HG03095 (cell line): ENCODE measurements at regions not wholly inside any gene's neighbourhood (a gene's known extent, or its start where the extent isn't known, plus 50 kb on each side); places are given as distances from the start of the nearest gene placed in this dataset.
"Not testable (repeated sequence)": the region's sequence is repeated elsewhere in the genome, so short reads cannot be mapped to it uniquely, and the experiment has no call there.

Experiments used
- ATAC-seq: cut with Tn5 transposase; IDR thresholded peaks from one replicate; pipeline ENCODE4 v1.9.1; 2021; ENCODE audit warnings: moderate library complexity; ENCODE audit not compliant: unreplicated experiment

DNA sequence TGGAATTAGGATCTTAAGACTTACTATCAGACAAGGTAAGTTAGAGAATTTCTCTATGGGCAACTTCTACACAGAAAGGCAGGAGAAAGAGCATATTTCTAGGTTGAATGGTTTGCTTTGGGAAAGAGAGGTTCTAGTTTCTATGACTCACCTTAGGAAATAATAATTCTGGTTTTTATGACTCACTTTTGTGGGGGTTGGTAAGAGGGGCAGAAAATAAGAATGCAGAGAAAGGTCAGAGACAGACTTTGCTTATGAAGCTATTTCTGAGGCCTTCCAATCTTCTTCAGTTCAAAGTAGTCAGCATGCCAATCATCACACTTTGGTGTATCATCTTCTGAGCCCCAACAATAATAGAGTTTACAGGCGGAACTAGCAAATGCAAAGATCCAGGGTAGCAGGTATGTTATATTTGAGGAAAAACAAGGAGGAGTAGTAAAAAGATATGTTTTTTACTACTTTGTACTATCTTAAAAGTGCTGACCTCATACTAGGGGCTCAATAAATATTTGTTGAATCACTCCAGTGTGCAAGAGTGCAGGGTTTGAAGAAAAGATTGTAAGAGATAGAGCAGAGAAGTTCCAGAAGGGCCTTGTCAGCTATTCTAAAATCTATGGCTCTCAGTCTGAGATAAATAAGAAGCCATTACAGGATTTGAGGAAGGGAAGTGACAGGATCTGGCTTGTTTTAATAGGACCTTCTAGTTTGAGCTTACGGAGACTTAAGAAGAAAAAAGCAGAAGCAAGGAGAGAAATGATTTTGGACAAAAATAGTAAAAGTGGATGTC lies 56.7 kb upstream of the LRFN5 start:
- no peak for ATAC-seq

DNA sequence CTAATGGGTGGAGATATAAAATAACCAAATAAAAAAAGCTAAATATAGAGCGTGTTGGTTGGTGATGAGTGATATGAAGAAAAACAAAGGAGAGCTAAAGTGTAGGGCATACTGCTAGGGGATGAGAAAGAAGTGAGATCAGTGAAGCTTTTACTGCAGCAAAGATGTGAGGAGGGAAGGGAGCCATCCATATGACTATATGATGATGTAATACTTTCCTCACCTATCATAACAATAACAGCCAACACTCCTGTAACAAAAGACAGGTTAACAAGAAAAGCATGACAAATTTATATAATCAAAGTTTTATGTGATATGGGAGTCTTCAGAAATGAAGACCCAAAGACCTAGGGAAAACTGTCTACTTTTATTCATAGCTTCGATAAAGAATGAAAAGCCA lies 57.4 kb upstream of the LRFN5 start:
- ATAC-seq: no peak

DNA sequence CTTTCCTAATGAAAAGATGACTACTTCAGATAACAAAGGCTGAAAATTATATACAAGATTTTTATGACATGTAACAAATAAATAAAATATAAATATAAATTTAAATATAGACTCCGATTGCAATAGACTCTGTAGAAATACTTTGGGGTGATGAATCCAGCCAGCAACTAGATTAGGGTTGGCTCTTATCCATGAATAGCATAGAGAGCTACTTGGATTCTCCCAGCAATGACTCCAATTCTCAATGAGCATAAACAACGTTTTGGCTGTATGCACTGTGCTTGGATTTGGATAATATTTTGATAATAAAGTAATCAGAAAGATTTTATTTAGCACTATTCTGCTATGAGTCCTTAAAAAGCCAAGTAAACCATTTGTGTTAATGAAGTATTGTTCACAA lies 58.0 kb upstream of the LRFN5 start:
- ATAC-seq: no peak

DNA sequence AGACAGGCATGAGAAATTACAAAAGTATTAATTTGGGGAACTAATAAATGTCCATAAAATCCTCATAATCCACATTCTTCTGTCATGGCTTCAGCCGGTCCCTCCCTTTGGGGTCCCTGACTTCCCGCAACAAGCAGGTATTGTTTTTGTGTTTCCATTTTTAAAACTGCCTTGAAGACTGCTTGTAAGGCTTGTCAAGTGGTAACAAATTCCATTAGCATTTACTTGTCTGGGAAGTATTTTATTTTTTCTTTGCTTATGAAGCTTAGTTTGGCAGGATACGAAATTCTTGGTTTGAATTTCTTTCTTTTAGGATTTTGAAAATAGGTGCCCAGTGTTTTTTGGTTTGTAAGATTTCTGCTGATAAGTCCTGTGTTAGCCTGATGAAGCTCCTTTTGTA lies 65.3 kb upstream of the LRFN5 start:
- no peak for ATAC-seq

DNA sequence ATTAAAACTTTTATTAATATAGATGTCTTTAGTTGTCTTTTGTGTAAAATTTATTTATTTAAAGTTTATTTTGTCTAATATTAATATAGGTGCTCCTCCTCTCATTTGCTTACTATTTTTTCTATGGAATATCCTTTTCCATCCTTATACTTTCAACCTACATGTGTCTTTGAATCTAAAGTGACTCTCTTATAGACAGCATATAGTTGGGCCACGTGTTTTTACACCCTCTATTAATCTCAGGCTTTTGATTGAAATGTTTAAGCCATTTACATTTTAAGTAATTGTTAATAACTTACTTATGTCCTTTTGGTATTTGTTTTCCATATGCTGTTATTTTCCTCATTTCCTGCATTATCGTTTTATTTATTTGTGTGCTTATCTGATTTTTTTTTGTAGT lies 74.4 kb upstream of the LRFN5 start:
- ATAC-seq: no peak

DNA sequence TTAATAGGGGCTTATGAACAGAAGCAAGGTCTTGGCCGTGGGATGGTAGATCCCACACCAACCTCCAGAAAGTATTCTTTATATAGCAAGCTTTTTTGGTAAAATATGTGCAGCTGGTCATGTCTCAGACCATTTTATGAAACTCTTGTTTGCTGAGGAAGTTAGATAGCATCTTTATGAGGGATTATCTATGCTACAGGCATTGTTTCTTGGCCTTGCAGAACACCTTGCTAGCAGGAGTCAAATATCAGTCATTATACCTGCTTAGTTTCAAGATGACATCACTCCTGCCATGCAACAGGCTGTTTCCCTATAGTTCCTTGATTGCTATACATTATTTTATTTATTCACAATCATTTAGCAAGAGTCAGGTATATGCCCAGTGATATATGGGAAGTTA lies 84.8 kb upstream of the LRFN5 start:
- no peak for ATAC-seq

DNA sequence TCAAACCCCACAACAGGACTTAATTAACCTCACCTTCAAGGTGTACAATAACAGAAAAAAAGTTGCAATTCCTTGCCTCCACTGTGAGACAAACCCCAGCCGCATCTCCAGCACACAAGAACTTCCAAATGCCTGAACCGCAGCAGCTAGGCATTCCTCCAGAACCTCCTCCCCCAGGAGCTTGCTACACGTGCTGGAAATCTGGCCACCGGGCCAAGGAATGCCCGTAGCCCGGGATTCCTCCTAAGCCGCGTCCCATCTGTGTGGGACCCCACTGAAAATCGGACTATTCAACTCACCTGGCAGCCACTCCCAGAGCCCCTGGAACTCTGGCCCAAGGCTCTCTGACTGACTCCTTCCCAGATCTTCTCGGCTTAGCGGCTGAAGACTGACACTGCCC lies 88.6 kb upstream of the LRFN5 start:
- ATAC-seq: not testable (repeated sequence)

DNA sequence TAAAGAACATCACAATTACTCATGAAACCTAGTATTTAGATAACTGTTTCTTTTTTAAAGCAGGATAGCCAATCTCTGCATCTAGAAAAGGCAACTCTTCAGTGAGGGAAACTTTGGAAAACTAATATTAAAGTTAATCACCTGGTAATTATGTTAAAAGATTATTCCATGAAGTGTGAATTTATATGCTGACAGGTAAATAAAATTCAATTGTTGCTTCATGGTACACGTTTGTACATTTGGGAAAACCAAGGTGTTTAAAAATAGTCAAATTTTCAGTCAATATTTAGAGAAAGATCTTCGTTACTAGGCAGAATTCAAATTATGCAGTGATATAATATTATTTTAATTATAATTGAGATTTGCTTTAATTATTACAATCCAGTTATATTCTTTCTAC lies 100.1 kb upstream of the LRFN5 start:
- no peak for ATAC-seq

DNA sequence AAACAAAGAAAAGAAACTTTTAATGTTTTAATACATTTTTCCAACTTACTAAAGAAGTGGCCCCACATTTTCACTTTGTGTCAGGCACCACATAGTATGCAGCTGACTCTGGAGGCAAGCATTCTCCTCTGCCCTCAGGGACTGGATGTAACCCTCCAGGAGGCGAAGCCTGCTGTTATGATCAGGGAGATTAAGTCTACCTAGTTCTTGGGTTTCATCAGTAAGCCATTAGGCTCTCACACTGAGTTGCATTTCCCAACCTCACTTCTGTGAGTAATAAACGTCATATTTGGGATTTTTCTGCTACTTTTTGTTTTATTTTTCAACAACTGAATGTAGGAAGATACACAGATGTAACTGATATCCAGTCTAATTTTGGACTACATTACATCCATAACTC lies 101.2 kb upstream of the LRFN5 start:
- ATAC-seq: no peak

DNA sequence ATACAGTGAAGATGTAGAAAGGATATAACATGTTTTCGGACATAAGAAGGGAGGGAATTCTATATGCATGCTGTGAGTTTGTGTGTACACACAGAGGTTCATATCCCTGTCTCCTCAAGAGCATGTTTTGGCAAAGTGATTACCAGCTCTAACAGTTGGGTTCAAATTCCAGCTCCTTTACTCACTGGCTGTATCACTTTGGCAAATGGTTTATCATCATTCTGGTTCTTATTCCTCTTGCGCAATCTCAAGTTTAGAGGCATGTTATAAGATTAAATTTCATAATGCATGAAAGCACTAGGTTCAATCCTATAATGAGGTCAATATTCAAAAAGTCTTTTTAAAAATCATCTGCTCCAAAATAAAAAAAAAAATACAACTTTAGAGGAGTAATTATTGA lies 107.7 kb upstream of the LRFN5 start:
- no peak for ATAC-seq

DNA sequence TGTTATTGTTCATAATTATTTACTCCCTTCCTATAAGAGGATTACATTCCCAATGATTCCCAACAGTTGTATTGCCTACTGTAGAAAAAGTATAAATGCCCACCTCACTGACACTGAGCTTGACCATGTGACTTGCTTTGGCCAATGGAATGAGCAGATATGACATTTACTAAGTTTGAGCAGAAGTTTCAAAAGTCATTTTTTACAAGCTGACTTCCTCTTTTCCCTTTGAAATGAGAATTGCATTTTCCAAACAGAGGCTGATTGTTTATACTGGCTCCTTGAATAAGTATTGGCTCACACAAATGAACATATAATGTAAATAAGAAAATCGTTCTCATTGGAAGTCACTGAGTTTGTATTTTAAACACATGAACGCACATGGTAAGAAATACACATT lies 116.4 kb upstream of the LRFN5 start:
- ATAC-seq: no peak

DNA sequence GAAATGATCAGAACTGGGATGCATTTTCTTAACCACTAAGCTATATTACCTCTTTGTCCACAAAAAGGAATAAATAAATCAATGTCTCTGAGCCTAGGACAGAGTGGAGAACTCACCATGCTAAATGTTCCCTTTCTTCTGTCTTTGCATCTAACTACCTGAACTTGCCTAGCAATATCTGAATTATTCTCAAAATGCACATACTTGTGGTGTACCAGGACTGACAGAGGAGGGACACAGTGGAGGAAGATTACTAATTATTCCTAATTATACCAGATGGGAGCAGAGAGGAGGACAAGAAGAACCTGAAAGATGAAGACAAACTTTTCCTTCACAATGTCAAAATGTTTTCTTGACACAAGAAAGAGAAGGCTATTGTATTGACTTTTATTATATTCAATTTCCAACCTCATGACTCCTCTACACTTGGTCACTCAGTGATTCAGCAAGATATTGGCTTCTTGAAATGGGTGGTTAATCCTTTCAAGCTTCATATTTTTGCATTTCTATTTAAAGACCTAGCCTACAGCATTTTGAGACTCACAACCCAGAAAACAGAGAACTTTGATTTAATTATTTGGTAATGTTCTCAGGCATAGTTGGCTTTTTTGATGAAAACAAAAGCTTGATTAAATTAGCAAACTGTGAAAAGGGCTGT lies 117.2 kb upstream of the LRFN5 start:
- ATAC-seq: no peak

DNA sequence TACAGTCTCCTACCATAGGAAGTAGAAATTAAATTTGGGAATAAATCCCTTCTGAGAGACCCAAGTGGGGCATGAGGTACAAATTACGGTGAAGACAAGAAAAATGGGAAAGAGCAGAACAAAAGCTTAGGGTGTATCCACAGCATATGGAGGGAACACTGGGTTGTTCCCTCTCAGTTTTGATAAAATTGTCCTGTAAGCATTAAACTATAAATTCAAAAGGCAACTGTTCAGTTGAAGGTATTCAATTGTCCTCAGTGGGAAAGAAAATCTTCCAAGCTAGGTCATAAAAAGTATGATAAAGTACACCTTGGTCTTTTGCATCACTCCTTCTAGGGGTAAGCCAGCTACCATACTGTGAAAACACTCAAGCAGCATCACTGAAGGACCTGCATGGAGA lies 118.3 kb upstream of the LRFN5 start:
- ATAC-seq: no peak

DNA sequence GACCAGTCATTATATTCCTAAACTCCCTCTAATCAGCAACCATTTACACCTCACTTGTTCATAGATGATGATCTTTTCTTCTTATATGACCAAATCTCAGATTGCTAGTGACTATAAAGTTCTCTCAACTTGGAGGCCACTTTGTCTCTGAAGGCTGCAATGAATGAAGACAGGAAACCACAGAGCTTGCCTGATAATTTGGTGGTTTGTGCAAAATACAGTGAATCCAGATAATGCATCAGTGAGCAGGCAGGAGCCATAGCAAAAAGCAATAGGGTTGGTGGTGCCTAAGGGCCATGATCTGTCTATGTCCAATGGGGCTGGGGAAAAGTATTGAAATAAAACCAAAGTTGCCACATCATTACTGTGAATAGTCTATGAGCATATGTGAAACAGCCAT lies 123.8 kb upstream of the LRFN5 start:
- ATAC-seq: no peak

DNA sequence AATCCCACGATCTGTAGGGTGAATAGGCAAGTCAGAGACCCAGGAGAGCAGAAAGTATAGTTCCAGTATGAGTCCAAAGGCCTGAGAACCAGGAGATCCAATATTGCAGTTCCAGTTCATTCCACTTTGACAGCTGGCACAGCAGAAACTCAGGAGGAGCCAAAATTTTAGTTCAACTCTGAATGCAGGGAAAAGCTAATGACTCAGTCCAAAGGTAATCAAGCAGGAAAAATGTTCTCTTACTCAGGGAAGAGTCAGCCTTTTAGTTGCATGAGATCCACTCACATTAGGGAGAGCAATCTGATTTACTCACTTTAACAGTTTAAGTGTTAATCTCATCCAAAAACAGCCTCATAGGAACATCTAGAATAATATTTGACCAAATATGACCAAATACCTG lies 130.2 kb upstream of the LRFN5 start:
- no peak for ATAC-seq

DNA sequence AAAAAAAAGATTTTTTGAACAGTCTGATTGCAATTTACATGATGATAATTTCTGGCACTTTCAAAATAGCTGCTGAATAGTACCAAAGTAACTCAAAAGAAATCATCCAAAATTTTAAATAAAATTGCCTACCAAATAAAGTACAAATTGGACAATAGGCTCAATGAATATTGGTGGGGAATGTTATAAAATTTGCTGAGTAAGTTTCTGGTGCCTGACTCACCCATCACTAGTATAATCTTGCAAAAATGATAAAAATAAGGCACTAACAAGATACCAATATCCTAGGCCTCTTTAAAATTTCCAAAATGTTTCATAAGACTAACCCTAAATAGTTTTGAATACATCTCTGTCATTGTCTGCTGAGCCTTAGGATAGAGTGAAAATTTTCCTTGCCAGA lies 145.3 kb upstream of the LRFN5 start:
- ATAC-seq: no peak

DNA sequence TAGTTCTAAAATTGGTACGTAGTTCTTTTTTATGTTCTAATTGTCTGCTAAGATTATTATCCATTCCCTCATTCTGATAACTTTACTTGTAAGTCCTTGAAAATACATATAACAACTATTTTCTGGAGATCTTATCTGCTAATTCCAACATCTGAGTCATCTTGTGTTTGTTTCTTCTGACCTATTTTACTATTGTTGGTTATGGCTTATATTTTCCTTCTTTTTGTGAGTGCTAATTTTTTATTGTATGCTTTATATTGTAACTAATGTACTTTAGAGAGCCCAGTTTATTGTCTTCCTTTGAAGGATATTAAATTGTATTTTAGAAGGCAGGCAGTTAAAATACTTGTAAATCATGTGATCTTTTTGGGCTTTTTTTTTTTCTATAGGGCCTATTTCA lies 149.3 kb upstream of the LRFN5 start:
- ATAC-seq: no peak

DNA sequence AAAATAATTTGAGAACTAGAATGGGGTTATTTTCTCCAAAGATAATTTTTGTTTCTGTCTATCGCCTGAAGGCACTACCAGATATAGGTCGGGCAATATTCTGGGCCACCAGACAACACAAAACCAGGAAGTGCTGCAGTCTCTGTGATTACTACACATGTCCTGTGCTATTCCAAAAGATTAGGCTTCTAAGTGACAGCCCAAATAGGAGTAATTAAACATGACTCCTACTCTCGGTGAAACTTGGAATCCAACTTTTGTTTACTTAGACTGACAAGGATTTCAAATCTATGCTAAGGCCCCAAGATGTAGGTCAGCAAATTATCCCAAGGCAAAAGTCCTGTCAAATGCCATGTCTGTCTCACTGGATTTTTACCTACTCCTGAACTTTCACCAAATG lies 157.6 kb upstream of the LRFN5 start:
- no peak for ATAC-seq

DNA sequence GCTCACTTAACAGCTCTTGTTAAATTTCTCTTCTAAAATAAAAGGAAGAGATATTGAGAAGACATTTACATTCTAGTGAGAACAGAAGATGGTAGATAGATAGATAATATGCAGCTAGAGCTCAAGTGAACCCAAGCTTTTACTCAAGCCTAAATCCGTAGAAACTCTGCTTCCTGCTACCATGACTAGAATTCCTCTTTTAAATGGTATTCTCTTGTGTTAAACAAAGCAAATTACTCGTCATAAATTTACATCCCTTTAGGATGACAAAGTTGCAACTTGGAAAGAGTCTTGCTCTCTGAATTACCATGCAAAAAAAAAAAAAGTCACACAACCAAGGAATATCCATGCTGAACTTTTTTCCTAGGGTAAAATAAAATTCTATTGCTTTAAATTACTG lies 160.7 kb upstream of the LRFN5 start:
- ATAC-seq: no peak

DNA sequence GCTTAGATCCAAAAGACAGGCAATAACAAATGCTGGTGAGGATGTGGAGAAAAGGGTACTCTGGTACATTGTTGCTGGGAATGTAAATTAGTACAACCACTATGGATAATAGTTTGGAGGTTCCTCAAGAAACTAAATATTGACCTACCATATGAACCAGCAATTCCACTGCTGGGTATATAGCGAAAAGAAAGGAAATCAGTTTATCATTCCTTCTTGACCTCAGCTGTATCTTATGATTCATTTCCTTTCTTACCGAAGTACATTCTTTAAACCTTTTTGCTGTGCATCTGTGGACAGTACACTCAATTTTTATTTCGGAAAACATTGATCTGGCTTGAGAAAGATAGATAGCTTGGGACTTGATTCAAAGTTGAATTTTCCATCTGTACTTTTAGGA lies 183.2 kb upstream of the LRFN5 start:
- no peak for ATAC-seq

DNA sequence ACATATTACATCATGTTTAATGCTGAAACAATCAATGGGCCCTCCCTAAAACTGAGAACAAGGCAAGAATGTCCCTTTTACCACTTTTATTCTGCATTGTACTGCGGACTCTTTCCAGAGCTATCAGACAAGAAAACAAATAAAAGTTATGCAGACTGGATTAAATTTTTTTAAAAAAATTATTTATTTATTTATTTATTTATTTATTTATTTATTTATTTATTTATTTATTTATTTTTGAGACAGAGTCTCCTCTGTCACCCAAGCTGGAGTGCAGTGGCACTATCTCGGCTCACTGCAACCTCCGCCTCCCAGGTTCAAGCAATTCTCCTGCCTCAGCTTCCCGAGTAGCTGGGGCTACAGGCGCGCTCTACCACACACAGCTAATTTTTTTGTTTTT lies 185.4 kb upstream of the LRFN5 start:
- ATAC-seq: not testable (repeated sequence)

DNA sequence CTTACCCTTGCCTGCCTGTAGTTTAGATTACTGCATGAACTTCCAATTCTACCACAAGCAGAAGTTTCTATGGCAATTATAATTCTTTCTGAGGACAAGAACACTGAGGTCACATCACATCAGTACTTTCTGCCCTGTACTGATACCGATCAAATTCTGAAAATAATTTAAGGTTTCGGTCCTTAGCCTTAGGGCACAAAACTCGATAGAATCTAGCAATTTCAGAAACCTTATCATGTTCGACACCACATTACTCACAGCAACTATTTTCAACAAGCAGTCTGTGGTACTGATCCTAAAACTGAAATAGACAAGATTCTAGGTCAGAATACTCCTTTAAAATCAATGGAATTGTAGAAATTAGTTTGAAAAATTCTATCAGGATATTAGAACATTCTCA lies 187.0 kb upstream of the LRFN5 start:
- no peak for ATAC-seq

DNA sequence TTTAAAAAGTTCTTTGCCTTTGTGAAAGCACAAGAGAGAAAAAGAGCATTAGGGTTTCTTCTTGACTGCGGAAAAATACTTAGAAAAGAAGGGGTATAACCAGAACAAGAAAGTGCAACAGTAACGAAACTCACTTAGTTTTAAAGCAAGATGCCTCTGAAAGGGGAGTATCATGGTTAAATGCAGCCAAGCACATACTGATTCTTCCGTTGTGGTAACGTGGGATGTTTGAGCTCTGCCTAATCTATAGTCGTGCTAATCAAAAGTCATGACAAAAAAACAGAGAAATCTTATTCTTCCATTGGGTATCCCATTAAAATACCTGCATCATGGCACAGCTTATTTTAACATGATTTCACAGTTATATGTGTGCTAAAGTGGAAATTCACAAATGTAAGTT lies 187.8 kb upstream of the LRFN5 start:
- no peak for ATAC-seq
